ENCODE measurements at regions not wholly inside any gene's neighbourhood (a gene's known extent, or its start where the extent isn't known, plus 50 kb on each side); places are given as distances from the start of the nearest gene placed in this dataset.

- no peak for TF ChIP-seq POLR2AphosphoS5 (IDR thresholded peaks at IDR 0.05)
- TF ChIP-seq, protein P1, sequence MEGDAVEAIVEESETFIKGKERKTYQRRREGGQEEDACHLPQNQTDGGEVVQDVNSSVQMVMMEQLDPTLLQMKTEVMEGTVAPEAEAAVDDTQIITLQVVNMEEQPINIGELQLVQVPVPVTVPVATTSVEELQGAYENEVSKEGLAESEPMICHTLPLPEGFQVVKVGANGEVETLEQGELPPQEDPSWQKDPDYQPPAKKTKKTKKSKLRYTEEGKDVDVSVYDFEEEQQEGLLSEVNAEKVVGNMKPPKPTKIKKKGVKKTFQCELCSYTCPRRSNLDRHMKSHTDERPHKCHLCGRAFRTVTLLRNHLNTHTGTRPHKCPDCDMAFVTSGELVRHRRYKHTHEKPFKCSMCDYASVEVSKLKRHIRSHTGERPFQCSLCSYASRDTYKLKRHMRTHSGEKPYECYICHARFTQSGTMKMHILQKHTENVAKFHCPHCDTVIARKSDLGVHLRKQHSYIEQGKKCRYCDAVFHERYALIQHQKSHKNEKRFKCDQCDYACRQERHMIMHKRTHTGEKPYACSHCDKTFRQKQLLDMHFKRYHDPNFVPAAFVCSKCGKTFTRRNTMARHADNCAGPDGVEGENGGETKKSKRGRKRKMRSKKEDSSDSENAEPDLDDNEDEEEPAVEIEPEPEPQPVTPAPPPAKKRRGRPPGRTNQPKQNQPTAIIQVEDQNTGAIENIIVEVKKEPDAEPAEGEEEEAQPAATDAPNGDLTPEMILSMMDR (IDR thresholded peaks at IDR 0.05): no peak
- TF ChIP-seq POLR2A (IDR thresholded peaks at IDR 0.05): no peak
These were observed 2384.1 kb downstream of the PCDH7 start for GRCh38 chr4:33104273-33104672.

Data from stomach (tissue), 4 donors.